ENCODE measurements at regions not wholly inside any gene's neighbourhood (a gene's known extent, or its start where the extent isn't known, plus 50 kb on each side); places are given as distances from the start of the nearest gene placed in this dataset.

- TF ChIP-seq POLR2A (IDR thresholded peaks at IDR 0.05) (no peak), CTCF (IDR thresholded peaks at IDR 0.05) (no peak)
These were observed 159.7 kb upstream of the EGLN3 start for GRCh38 chr14:34110531-34110930.

Data from right lobe of liver (tissue), 4 donors.